ENCODE measurements at regions not wholly inside any gene's neighbourhood (a gene's known extent, or its start where the extent isn't known, plus 50 kb on each side); places are given as distances from the start of the nearest gene placed in this dataset.

- no peak for FAIRE-seq
- CTCF ChIA-PET: no interaction called here
- Histone ChIP-seq H3K4me3 (no peak overlapping the region), H3K9me3 (no peaks in the 10 kb centered on the region), H3K27ac (no peak overlapping the region), H3K4me2 (no peak overlapping the region), H3K4me1 (peaks cover 12% of the 10 kb centered on the region)
- ATAC-seq: no peak
- TF ChIP-seq ZNF302 (CRISPR knock-in tag; IDR thresholded peaks at IDR 0.05) (no peak), RARB (CRISPR knock-in tag; IDR thresholded peaks at IDR 0.05) (no peak), ZC3H11A (IDR thresholded peaks at IDR 0.05) (no peak), MAX (IDR thresholded peaks at IDR 0.05) (no peak), POLR2A (IDR thresholded peaks at IDR 0.05; ENCODE audit: low read length) (no peak)
- TF ChIP-seq, protein P1, sequence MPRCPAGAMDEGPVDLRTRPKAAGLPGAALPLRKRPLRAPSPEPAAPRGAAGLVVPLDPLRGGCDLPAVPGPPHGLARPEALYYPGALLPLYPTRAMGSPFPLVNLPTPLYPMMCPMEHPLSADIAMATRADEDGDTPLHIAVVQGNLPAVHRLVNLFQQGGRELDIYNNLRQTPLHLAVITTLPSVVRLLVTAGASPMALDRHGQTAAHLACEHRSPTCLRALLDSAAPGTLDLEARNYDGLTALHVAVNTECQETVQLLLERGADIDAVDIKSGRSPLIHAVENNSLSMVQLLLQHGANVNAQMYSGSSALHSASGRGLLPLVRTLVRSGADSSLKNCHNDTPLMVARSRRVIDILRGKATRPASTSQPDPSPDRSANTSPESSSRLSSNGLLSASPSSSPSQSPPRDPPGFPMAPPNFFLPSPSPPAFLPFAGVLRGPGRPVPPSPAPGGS (IDR thresholded peaks at IDR 0.05): no peak
- DNase-seq (ENCODE audit: low read depth in 1 of 2, low spot score in 1 of 2): no peak
- WGBS (ENCODE audit: missing lambda C conversion rate): 96% methylated on average over 1 of the region's 1 CpG
- POLR2A ChIA-PET: no interaction called here
These were observed 127.9 kb upstream of the RARB start for GRCh38 chr3:25300141-25300540.

DNA sequence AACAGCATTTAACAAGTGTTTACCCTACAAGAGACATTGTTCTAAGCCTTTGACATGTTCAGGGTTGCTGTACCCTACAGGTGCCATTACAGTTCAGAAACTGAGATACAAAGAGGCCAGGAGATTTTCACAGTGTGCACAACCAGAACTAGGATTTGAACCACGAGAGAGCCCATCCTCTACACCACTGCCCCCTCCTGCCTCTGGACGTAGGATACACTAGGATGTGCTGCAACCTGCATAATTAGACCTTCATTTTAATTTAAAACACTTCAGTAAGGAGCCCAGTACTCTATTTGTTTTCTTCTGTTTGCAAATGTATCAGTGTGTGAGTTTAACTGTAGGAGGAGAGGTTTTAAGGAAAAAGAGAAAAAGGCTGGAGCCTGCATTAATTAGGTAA, 123.1 kb upstream of the RARB start:
- Histone ChIP-seq H3K4me2 (no peak overlapping the region), H3K27ac (no peak overlapping the region), H3K4me1 (0 out of 3 replicates have a peak, but pooled peaks cover 4% of the 10 kb centered on the region), H3K9me3 (no peaks in the 10 kb centered on the region), H3K4me3 (no peak overlapping the region)
- ChIA-PET CTCF (no interaction called here), POLR2A (no interaction called here)
- no peak for DNase-seq (ENCODE audit: low read depth in 1 of 2, low spot score in 1 of 2)
- TF ChIP-seq, protein P2, sequence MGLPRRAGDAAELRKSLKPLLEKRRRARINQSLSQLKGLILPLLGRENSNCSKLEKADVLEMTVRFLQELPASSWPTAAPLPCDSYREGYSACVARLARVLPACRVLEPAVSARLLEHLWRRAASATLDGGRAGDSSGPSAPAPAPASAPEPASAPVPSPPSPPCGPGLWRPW (IDR thresholded peaks at IDR 0.05): no peak
- TF ChIP-seq ZC3H11A (IDR thresholded peaks at IDR 0.05): no peak
- FAIRE-seq: no peak
- no peak for ATAC-seq
- 38% methylated on average over 2 of the region's 2 CpGs for WGBS (ENCODE audit: missing lambda C conversion rate)

DNA sequence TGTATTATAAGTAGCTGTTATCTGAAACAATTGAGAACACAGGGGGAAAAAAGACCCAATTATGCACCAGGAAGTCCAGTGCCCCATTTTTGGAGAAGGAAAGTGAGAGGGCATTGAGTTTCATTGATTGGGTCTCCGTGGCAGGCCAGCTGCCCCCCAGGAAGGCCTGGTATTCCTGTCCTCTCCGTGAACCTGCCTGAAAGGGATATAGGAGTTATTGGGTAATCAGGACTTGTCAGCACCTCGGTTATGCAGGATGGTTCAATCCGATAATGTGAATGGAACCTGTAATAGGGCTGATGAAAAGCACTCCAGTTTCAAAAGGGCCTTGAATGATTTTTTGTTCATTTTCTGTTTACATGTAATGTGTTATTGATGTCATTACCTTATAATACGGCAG, 122.0 kb upstream of the RARB start:
- 60% methylated on average over 5 of the region's 5 CpGs for WGBS (ENCODE audit: missing lambda C conversion rate)
- no peak for TF ChIP-seq HOXB5 (CRISPR knock-in tag; IDR thresholded peaks at IDR 0.05)
- TF ChIP-seq TFCP2L1 (CRISPR knock-in tag; IDR thresholded peaks at IDR 0.05): no peak
- no peak for TF ChIP-seq CHD4 (IDR thresholded peaks at IDR 0.05; ENCODE audit: borderline replicate concordance)
- Histone ChIP-seq H3K4me3 (no peak overlapping the region), H3K4me2 (no peak overlapping the region), H3K4me1 (0 out of 3 replicates have a peak, but pooled peaks cover 4% of the 10 kb centered on the region), H3K9me3 (no peaks in the 10 kb centered on the region), H3K27ac (no peak overlapping the region)
- DNase-seq (ENCODE audit: low read depth in 1 of 2, low spot score in 1 of 2) (no peak), FAIRE-seq (no peak), ATAC-seq (no peak)
- CTCF ChIA-PET: no interaction called here
- POLR2A ChIA-PET: no interaction called here

DNA sequence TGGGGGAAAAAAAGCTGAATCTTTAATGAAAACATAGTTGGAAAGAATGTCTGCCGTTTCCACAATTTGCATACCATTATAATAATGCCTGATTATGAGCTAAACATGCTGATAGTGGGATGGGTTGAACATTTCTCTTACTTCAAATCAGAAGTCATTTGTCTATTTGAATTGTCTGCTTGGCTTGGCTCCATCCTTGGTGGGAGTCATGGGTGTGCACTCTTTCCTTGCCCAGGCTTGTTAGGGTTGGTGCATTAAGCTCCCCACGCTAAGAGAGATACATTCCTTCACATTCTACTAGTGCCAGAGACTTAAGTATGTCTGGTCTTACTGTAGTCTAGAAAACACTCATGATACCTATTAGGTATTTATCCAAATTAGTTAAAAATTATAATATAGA, 121.4 kb upstream of the RARB start:
- ATAC-seq: no peak
- DNase-seq (ENCODE audit: low read depth in 1 of 2, low spot score in 1 of 2): no peak
- 46% methylated on average over 2 of the region's 2 CpGs for WGBS (ENCODE audit: missing lambda C conversion rate)
- H3K9me3 ChIP-seq: no peaks in the 10 kb centered on the region
- H3K4me2 ChIP-seq: no peak overlapping the region
- H3K27ac ChIP-seq: no peak overlapping the region
- TF ChIP-seq HEYL (CRISPR knock-in tag; IDR thresholded peaks at IDR 0.05) (no peak), CHD4 (IDR thresholded peaks at IDR 0.05; ENCODE audit: borderline replicate concordance) (no peak), HMGXB4 (CRISPR knock-in tag; IDR thresholded peaks at IDR 0.05; ENCODE audit: borderline replicate concordance) (no peak), HDAC2 (IDR thresholded peaks at IDR 0.05) (no peak), ZNF302 (CRISPR knock-in tag; IDR thresholded peaks at IDR 0.05) (no peak), FOSL2 (IDR thresholded peaks at IDR 0.05) (no peak), FOSL2 (CRISPR knock-in tag; IDR thresholded peaks at IDR 0.05) (no peak), ZFP36 (IDR thresholded peaks at IDR 0.05; ENCODE audit: borderline replicate concordance, partially characterized antibody) (no peak), E2F6 (IDR thresholded peaks at IDR 0.05; ENCODE audit: borderline replicate concordance, low read depth) (no peak), TFCP2L1 (CRISPR knock-in tag; IDR thresholded peaks at IDR 0.05) (no peak), NFE2L2 (conservative IDR thresholded peaks at IDR 0.05; ENCODE audit: low read length) (no peak), NR3C1 (IDR thresholded peaks at IDR 0.05) (no peak), KDM1A (IDR thresholded peaks at IDR 0.05; ENCODE audit: low read depth) (no peak), MAX (IDR thresholded peaks at IDR 0.05) (no peak), GATA3 (IDR thresholded peaks at IDR 0.05; ENCODE audit: borderline replicate concordance) (no peak), PHF8 (IDR thresholded peaks at IDR 0.05; ENCODE audit: borderline replicate concordance, low read depth) (no peak)
- TF ChIP-seq, protein P2 (IDR thresholded peaks at IDR 0.05): no peak
- TF ChIP-seq, protein P3, sequence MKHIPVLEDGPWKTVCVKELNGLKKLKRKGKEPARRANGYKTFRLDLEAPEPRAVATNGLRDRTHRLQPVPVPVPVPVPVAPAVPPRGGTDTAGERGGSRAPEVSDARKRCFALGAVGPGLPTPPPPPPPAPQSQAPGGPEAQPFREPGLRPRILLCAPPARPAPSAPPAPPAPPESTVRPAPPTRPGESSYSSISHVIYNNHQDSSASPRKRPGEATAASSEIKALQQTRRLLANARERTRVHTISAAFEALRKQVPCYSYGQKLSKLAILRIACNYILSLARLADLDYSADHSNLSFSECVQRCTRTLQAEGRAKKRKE (CRISPR knock-in tag; IDR thresholded peaks at IDR 0.05; ENCODE audit: low read depth): no peak
- TF ChIP-seq, protein P4, sequence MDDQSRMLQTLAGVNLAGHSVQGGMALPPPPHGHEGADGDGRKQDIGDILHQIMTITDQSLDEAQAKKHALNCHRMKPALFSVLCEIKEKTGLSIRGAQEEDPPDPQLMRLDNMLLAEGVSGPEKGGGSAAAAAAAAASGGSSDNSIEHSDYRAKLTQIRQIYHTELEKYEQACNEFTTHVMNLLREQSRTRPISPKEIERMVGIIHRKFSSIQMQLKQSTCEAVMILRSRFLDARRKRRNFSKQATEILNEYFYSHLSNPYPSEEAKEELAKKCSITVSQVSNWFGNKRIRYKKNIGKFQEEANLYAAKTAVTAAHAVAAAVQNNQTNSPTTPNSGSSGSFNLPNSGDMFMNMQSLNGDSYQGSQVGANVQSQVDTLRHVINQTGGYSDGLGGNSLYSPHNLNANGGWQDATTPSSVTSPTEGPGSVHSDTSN (IDR thresholded peaks at IDR 0.05): no peak
- no peak for FAIRE-seq
- no peak overlapping the region for H3K4me3 ChIP-seq
- H3K4me1 ChIP-seq: 0 out of 3 replicates have a peak, but pooled peaks cover 4% of the 10 kb centered on the region
- ChIA-PET CTCF (no interaction called here), POLR2A (no interaction called here)
